NT2/D1 (cell line): ENCODE measurements at regions not wholly inside any gene's neighbourhood (a gene's known extent, or its start where the extent isn't known, plus 50 kb on each side); places are given as distances from the start of the nearest gene placed in this dataset.

Experiments
- DNase-seq: peaks from one replicate; pipeline ENCODE4 v3.0.0-alpha.2; 2011; ENCODE audit warnings: low read depth, low spot score
- H3K27me3 ChIP-seq: 2 replicates; pipeline ENCODE4 v1.6.0; 2011; ENCODE audit warnings: mild to moderate bottlenecking; ENCODE audit not compliant: insufficient read length, insufficient read depth
- H3K36me3 ChIP-seq: 2 replicates; pipeline ENCODE4 v1.6.1; 2011; ENCODE audit warnings: mild to moderate bottlenecking, low read length, mixed read lengths; ENCODE audit not compliant: insufficient read depth, insufficient read length
- H3K4me1 ChIP-seq: 2 replicates; pipeline ENCODE4 v1.5.1; 2011; ENCODE audit not compliant: insufficient read depth, insufficient read length
- H3K4me3 ChIP-seq: 2 replicates; pipeline ENCODE4 v1.5.1; 2011; ENCODE audit warnings: low read depth; ENCODE audit not compliant: insufficient read length
- H3K9ac ChIP-seq: 2 replicates; pipeline ENCODE4 v1.6.0; 2011; ENCODE audit warnings: low read depth; ENCODE audit not compliant: insufficient read length
- H3K9me3 ChIP-seq: 2 replicates; pipeline ENCODE4 v1.5.1; 2011; ENCODE audit warnings: mild to moderate bottlenecking, low read length; ENCODE audit not compliant: insufficient read depth
- SUZ12 ChIP-seq: IDR thresholded peaks from 2 replicates; pipeline ENCODE4 v1.6.1; 2011; ENCODE audit not compliant: insufficient read length, insufficient read depth; ENCODE audit errors: extremely low read depth
- YY1 ChIP-seq: IDR thresholded peaks from 2 replicates; pipeline ENCODE4 v1.6.1; 2011; ENCODE audit not compliant: insufficient read length, insufficient read depth
- ZNF274 ChIP-seq: IDR thresholded peaks from 2 replicates; pipeline ENCODE4 v1.6.1; 2011; ENCODE audit warnings: mild to moderate bottlenecking, low read depth, low read length

- DNase-seq, result no peak
- Histone ChIP-seq H3K4me3 (no peak overlapping the region), H3K4me1 (no peaks in the 10 kb centered on the region), H3K36me3 (no peaks in the 10 kb centered on the region), H3K9me3 (no peaks in the 10 kb centered on the region; the same call in 1 of the 2 replicates), H3K9ac (no peak overlapping the region), H3K27me3 (no peaks in the 10 kb centered on the region)
- TF ChIP-seq SUZ12 (no peak), YY1 (no peak), ZNF274 (no peak)
These were observed 543.1 kb downstream of the TLE1 start for GRCh38 chr9:81146241-81146640.

DNA sequence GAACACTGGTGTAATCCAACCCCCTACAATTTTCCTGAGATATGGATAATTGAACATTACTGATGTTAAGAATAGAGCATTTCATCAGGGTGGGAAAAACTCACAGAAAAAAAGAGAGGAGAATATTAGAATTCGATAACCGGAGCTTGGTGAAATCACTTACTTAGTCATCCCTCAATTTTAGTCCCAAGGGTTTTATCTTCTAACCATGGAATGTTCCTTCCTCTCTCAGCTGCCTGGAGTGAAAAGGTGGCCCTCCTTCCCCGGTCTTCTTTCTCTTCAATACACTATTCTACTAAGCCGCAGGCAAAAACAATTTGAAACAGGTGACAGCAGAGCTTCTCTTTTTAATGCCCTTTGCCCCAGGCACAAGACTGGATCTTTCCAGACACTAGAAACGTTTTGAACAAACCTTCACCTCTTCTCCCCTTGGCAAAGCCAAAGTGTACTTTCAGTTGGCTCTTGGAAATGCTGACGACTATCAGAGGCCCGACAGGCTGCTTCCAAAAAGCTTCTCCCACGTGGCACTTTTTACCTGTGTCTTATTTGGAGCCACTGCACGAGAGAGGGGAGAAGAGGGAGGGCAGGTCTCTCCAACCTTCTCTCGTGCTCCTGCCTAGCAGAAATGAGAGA is 543.9 kb downstream of the TLE1 start:
- H3K4me3 ChIP-seq, result no peak overlapping the region
- no peak overlapping the region for H3K9ac ChIP-seq
- DNase-seq, result no peak
- no peak for TF ChIP-seq ZNF274
- TF ChIP-seq SUZ12, result no peak
- no peak for TF ChIP-seq YY1
- H3K36me3 ChIP-seq, result no peaks in the 10 kb centered on the region
- no peaks in the 10 kb centered on the region for H3K27me3 ChIP-seq
- no peaks in the 10 kb centered on the region for H3K4me1 ChIP-seq
- H3K9me3 ChIP-seq, result no peaks in the 10 kb centered on the region; the same call in 1 of the 2 replicates

GRCh38 chr9:81141961-81142360 is 547.4 kb downstream of the TLE1 start:
- Histone ChIP-seq H3K27me3 (no peaks in the 10 kb centered on the region), H3K9ac (no peak overlapping the region), H3K4me3 (no peak overlapping the region), H3K4me1 (no peaks in the 10 kb centered on the region), H3K36me3 (no peaks in the 10 kb centered on the region), H3K9me3 (no peaks in the 10 kb centered on the region)
- no peak for TF ChIP-seq YY1
- no peak for TF ChIP-seq ZNF274
- TF ChIP-seq SUZ12, result no peak
- no peak for DNase-seq

DNA sequence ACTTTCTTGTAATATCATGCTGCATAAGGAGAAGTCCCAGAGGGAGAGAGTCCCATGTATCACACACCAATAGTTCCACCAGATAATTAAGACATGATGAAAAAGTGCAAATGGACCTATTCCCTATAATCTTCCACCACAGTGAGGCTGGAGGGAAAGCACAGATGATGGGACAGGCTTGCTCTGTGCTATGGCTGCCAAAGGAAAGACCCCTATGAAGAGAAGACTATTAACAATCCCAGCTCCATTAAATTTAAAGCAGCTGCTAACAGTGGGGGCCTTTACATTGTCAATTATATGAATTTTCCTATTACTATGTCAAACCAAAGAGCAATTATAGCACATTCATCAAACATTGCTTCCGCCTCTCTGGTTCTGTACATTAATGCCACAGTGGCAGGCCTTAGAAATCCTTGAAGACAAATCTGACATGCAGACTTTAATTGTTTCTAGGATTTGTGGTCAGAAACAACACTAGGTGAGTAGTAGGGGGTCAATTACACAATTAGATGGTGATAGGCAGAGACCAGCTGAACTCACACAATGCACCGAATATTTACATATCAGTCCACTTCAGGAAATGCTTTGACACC is 551.3 kb downstream of the TLE1 start:
- H3K9me3 ChIP-seq, result no peaks in the 10 kb centered on the region
- no peak overlapping the region for H3K4me3 ChIP-seq
- no peak overlapping the region for H3K9ac ChIP-seq
- TF ChIP-seq SUZ12 (no peak), YY1 (no peak), ZNF274 (no peak)
- H3K27me3 ChIP-seq, result no peaks in the 10 kb centered on the region
- no peaks in the 10 kb centered on the region for H3K36me3 ChIP-seq
- DNase-seq, result no peak
- H3K4me1 ChIP-seq, result no peaks in the 10 kb centered on the region

DNA sequence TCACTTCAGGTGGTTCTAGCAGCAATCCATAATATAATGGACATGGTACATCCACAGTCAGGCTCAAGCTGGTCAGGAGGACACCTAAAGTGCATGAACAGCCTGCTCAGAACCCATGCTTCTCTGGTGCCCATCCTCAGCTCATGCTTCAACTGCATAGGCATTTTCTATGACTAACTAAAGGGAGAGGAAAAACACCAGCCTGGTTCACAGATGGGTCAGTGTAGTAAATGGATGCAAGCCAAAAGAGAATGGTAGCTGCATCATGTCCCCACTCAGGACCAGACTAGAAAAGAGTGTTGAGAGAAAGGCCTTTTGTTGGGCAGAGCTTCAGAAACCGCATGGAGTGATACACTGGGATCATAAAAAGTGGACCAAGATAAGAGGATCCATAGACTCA is 556.6 kb downstream of the TLE1 start:
- Histone ChIP-seq H3K4me3 (no peak overlapping the region), H3K36me3 (no peaks in the 10 kb centered on the region), H3K9ac (no peak overlapping the region), H3K9me3 (no peaks in the 10 kb centered on the region), H3K27me3 (no peaks in the 10 kb centered on the region), H3K4me1 (no peaks in the 10 kb centered on the region)
- no peak for DNase-seq
- TF ChIP-seq YY1 (no peak), SUZ12 (no peak), ZNF274 (no peak)

DNA sequence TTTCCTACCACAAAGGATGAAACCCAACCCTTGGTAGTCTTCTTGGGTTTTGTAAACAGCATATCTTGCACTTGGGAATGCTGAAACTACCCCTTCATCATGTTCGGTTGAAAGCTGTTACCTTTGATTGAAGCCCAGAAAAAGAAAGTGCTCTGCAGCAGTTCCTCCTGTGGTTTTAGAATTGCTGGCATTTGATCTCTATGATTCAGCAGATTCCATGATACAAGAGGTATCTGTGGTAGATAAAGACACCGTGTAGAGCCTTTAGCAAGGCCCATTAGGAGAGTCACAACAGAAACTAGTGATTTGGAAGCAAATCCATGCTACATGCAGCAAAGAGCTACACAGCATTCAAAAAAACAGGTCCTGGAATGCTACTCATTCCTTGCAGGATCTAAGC is 557.0 kb downstream of the TLE1 start:
- H3K27me3 ChIP-seq, result no peaks in the 10 kb centered on the region
- H3K4me1 ChIP-seq, result no peaks in the 10 kb centered on the region
- DNase-seq, result no peak
- H3K4me3 ChIP-seq, result no peak overlapping the region
- H3K9me3 ChIP-seq, result no peaks in the 10 kb centered on the region
- no peaks in the 10 kb centered on the region for H3K36me3 ChIP-seq
- no peak for TF ChIP-seq ZNF274
- no peak for TF ChIP-seq SUZ12
- TF ChIP-seq YY1, result no peak
- H3K9ac ChIP-seq, result no peak overlapping the region

- TF ChIP-seq YY1 (no peak), SUZ12 (no peak), ZNF274 (no peak)
- Histone ChIP-seq H3K4me3 (no peak overlapping the region), H3K27me3 (no peaks in the 10 kb centered on the region), H3K4me1 (no peaks in the 10 kb centered on the region), H3K9me3 (no peaks in the 10 kb centered on the region), H3K9ac (no peak overlapping the region), H3K36me3 (no peaks in the 10 kb centered on the region)
- no peak for DNase-seq
These were observed 560.6 kb downstream of the TLE1 start for GRCh38 chr9:81128701-81129100.
